GM19372 (cell line): ENCODE measurements at regions not wholly inside any gene's neighbourhood (a gene's known extent, or its start where the extent isn't known, plus 50 kb on each side); places are given as distances from the start of the nearest gene placed in this dataset.
"Not testable (repeated sequence)": the region's sequence is repeated elsewhere in the genome, so short reads cannot be mapped to it uniquely, and the experiment has no call there.

Source experiments
- ATAC-seq: cut with Tn5 transposase; IDR thresholded peaks from one replicate; pipeline ENCODE4 v1.9.1; 2021; ENCODE audit warnings: mild to moderate bottlenecking, low read depth, moderate library complexity; ENCODE audit not compliant: unreplicated experiment

DNA sequence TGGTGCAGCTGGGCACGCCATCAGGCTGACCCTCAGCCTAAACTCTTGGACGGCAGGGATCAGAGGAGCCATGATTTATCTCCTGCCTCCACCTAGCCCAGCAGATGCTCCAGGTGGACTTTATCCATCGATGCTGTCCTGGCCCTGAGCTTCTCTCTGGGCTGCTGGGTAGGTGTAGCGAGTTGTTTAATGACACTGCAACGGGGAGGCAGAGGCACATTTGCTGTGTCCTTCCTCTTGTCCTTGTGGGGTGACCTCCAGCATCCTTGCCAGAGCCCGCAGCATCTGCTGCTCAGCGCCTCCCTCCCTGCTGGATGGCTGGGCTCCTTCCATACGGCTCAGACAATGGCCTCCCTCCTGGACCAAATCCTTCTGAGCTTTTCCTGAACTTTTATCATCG lies 103.1 kb upstream of the IRX4 start:
- no peak for ATAC-seq

GRCh38 chr5:1983919-1984695 lies 101.4 kb upstream of the IRX4 start:
- no peak for ATAC-seq

DNA sequence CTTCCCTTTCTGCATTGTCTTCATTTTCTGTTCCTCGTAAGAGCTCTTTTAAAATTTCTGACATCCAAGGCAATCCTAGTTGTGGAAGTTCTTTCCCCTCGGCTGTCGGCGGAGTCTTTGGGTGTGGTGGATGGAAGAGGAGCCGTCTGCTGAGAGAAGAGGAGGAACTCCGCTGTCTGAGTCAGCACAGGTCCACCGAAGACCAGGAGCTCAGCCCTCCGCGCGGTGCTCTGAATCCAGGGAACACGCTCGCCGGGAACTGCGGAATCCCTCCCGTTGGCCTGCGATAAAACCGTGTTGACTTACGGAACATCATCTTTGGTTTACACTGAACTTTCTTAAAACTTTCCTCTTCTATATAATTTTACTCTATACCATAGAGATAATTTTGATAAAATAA lies 100.7 kb upstream of the IRX4 start:
- ATAC-seq, result no peak

GRCh38 chr5:1982561-1982960 lies 99.8 kb upstream of the IRX4 start:
- not testable (repeated sequence) for ATAC-seq

GRCh38 chr5:1975898-1976765 lies 93.4 kb upstream of the IRX4 start:
- no peak for ATAC-seq

DNA sequence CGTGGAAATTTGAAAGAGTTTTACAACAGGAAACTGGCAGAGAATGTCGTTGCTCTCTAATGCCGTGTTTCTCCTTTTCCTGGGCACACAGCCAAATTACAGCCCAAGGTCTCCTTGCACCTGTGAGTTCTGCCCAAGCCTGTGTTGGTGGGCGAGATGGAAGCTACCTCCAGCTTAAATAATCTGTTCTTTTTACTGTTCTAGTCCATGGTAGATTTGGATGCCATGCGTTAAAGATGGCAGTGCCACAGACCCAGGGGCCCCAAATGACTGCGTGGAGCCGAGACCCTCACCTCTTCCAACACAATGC lies 92.6 kb upstream of the IRX4 start:
- no peak for ATAC-seq

DNA sequence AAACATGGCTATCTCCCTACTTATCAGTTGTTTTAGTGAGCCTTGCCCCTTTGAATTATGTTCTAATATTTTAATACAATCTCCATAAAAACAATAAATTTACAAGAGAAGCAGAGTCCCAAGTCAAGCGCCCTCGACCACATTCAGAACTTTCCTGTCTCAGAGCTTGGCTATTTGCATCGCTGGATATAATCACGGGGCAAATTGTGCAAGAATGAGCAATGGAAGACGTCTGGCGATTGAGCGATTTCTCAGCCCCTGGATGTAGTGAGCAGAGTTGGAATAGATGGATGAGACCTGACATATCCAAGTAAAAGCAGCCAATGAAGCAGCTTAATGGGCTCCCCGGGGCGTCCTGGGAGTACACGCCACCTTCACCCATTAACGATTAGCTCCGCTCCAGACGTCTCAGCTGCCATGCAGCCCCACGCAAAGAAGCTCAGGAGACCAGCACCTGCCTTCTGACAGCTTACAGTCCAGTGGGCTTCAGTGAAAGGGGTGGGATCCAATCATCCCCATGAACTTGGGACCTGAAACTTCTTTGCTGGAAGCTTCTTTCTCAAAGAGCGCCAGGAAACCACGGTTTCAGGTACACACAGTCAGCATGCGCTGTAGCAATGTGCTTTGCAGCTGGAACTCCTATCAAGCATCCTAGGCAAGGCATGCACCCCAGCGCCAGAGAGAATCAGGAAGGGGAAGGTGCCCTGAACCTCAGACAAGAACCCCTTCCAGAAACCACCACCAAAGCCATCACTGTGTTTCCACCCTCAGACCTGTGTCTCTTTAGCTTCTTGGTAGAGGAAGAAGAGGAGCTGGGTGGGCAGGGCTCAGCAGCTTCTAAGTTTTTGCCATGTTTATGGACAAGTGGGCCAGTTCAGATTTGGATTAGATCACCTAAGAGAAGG lies 92.0 kb upstream of the IRX4 start:
- no peak for ATAC-seq

DNA sequence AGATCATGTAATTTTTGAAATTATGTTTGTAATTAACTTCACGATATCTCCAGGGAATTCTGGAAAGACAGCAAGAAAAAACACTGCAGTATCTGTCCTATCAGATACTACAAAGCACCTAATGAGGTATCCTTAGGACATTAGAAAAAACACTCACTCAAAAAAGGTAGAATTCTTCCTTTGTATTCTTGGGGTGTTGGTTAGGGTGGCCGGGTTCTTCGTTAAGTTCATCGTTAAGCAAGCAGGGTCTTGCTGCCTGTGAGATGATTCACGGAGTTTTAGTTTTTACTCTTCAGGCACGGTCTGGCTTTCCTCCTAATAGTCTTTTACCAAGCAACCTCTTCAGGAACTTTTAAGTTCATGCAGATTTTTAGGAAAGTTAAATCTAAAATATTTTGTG lies 91.4 kb upstream of the IRX4 start:
- no peak for ATAC-seq

DNA sequence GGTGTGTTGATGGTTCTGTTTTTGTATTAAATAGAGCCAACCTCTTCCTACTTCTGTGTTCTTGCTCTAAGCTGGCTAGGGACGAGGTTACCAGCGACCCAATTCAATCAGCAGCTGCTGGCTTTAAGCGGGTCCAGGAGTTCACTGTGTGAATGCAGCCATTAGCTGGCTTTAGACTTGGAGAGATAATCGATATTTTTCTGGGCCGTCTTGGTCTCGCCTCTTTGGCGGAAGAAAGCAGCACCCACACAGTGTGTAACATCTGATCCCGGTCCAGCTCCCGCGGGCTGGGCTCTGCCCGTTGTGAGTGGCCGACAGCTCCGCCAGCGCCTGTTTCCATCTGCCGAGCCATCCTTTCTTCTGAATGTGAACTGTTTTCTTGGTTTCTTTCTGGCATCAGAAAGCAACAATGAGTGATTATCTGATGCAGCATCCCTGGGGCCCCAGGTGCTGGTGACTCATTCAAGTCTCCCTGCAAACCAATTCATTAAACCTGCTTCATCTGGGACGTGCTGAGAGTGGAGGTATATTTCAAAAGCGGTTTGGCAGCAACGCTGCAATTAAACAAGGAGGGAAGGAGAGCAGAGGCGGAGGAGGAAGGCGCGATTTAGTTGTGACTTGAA lies 90.8 kb upstream of the IRX4 start:
- ATAC-seq, result no peak

DNA sequence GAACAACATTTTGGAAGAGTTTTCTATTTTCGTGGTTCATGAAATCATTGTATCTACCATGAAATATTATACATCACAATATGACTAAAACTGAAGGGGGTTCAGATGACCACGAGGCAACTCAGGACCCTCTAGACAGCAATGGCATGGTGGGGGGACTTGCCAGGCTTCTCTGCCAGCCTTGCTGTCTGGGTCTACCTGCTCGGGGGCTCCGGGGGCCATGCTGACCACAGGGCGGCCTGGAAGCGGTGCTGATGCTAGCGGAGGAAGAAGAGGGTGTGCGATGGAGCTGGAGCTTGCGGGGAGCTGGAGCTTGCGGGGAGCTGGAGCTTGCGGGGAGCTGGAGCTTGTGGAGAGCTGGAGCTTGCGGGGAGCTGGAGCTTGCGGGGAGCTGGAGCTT lies 89.2 kb upstream of the IRX4 start:
- ATAC-seq, result no peak

DNA sequence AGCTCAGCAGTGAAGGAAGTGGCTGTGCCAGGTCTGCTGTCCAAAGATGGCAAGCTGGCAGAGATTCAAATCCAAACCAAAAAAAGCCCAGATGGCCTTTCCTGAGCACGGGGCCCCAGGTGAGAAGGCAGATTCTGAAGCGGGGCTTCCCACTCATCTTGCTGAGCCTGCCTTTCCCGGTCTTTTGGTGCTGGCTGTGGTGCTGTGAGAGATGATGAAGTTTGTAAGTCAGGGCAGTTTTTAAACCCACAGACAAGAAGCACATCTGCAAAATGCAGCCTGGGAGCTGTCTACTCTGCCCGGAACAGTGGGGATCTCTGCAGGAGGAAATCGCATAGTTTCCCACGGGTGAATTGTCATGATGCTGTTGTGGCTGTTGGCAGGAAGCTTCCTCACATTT lies 85.0 kb upstream of the IRX4 start:
- no peak for ATAC-seq

DNA sequence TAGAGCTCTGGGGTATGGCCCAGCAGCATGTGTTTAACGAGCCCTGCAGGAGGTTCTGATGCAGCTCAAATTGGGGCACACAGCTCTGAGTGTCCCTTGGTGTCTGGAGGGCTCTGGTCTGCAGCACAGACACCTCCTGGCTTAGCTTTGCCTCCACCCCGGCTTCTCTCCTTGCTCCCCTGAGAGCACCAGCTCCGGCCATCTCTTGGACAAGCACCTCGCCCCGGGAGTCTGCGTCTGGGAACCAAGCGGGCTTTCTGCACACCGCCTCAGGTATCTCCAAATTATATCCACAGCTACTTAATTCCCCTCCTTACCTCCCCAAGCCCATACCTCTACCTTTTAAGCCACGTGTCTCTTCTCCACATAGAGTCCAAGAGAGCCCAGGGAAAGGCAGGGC lies 83.7 kb upstream of the IRX4 start:
- no peak for ATAC-seq

DNA sequence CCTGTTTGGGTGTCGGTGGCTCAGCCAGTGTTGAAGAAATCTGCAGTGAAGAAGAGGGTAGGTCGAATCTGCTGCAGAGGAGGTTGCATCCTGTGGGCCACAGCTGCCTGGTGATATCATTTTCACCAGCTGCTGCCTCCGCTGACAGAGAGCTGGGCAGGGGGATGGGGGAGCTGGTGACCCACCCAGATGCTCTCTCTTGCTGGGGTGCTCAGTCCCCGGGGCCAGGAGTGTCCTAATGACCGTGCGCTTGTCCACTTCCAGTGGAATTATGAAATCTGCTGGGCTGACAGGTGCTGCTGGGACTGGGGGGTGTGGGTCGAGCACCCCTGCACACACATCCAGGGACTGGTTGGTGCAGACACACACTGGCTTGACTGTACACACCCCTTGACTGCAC lies 83.2 kb upstream of the IRX4 start:
- ATAC-seq, result no peak

- ATAC-seq, result no peak
Measured at GRCh38 chr5:1963941-1964451, 81.3 kb upstream of the IRX4 start.

GRCh38 chr5:1963358-1963757 lies 80.6 kb upstream of the IRX4 start:
- no peak for ATAC-seq

DNA sequence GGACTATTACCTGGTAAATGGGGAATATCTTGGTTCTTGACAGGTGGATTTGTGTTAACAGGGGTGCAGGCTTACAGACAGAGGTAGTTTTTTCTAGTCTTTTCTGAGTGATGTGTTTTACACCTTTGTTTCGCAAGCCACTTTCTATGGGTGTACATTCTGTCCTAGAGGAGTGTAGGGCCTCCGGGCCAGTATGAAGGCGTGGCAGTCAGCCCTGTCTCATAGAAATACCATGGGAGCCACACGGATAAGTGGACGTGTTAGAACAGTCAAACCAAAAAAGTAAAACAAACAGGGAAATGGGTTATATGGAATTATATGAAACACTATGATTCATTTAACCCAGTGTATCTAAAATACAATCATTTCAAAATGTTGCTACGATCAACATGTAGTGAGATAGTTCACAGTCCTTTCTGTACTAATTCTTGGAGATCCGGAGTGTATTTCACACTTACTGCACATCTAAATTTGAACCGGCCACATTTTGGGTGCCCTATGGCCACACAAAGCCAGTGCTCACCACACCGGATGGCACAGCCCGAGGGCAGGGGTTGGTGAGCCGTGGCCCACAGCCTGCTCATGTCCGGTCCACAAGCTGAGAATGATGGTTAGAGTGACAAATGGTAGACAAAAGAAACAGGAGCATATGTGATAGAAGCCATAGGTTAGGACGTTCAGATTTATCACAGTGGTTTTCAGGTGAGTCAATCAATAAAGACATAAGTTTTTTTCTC lies 80.1 kb upstream of the IRX4 start:
- no peak for ATAC-seq

DNA sequence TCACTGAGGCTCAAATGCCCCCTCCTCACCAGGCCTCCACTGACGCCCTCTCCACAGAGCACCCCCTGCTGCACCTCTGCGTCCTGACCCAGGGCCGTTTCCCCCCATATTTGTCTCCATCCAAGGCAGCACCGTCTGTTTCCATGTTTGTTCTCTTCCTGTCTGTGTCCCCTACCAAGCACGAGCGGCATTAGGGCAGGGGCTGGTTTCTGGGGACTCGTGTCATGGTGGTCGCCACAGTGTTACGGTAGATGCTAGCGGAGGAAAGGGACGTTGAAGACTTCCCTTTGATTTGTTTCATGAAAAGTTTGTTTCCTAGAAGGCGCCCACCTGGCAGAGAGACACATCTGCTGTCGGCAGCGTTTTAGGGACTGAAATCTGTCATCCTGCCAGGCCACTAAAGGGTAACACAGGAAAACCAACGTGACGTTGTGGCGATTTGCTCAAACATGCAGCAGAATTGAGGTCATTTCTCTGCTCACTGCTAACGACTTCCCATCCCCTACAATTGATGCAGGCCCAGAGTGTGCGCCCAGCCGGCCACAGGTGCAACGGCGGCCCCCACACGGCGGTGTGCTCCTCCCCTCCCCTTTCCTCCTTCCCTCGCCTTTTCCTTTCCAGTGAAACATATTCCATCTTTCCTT lies 79.3 kb upstream of the IRX4 start:
- no peak for ATAC-seq

GRCh38 chr5:1961304-1961946 lies 78.7 kb upstream of the IRX4 start:
- ATAC-seq, result no peak
